Epithelial cell of proximal tubule (primary cell): ENCODE measurements at regions not wholly inside any gene's neighbourhood (a gene's known extent, or its start where the extent isn't known, plus 50 kb on each side); places are given as distances from the start of the nearest gene placed in this dataset.

Source experiments
- DNase-seq: peaks from one replicate; pipeline ENCODE4 v3.0.0-alpha.2; 2011; ENCODE audit warnings: low read depth
- H3K4me3 ChIP-seq: 2 replicates; pipeline ENCODE4 v1.5.1; 2011; ENCODE audit warnings: low read depth, mild to moderate bottlenecking, low read length
- CTCF ChIP-seq: conservative IDR thresholded peaks from 2 replicates; pipeline ENCODE4 v1.5.1; 2012; ENCODE audit warnings: low read depth, mild to moderate bottlenecking, low read length

DNA sequence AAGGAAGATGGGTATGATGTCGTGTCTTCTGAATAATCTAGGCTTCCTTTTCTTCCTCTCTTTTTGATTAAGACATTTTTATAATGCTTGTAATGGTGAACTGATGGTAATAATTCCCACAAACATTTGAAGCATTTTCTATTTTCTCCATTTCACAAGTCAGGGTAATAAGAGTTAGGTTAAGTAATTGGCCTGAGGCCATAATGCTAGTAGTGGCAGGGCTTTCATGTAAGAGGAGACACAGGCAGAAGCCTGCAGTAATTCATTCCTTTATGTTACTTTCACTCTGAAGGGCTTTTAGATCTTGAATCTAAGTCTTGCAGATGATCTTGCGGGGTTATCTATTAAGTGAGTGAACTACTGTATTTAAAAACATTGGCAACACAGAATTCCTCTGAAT is 374.9 kb downstream of the MAT2B start:
- no peak for TF ChIP-seq CTCF
- DNase-seq, result no peak
- no peak overlapping the region for H3K4me3 ChIP-seq

GRCh38 chr5:163885117-163885516 is 379.7 kb downstream of the MAT2B start:
- DNase-seq, result no peak
- no peak overlapping the region for H3K4me3 ChIP-seq
- no peak for TF ChIP-seq CTCF

DNA sequence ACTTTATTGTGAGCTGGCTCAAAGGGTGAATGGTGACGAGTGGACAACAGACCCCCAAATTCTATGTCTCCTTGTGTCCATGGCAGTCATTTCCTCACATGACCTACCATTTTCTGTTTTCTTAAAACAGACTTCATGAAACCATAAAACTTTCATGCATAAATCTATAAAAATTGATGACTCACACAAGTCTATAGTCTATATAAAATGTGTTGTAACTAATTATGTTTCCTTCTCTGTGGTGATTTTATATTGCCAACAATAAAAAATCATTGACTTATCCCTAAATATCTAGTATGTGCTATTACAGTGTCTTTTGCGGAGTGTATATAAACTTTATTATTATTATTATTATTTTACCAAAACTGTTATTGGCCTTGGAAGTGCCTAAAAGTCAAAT is 382.4 kb downstream of the MAT2B start:
- no peak for TF ChIP-seq CTCF
- no peak overlapping the region for H3K4me3 ChIP-seq
- no peak for DNase-seq

DNA sequence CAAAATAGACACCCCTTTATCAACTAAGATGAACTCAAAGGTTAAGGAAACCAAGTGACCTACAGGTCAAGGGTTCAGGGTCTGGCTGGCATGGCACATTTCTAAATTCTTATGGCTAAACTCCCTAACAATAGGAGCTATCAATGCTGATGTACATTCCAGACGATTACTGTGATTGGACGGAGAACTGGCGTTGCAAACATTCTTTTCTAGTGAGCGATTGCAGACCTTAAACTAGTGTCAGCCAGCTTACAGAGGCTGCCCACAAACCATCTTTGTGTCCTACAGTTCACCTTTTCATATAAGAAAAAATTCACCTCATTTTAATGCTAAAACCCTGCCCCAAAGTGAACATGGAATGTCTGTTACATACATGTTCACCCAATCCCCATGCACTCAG is 382.9 kb downstream of the MAT2B start:
- no peak for DNase-seq
- no peak overlapping the region for H3K4me3 ChIP-seq
- TF ChIP-seq CTCF, result no peak

DNA sequence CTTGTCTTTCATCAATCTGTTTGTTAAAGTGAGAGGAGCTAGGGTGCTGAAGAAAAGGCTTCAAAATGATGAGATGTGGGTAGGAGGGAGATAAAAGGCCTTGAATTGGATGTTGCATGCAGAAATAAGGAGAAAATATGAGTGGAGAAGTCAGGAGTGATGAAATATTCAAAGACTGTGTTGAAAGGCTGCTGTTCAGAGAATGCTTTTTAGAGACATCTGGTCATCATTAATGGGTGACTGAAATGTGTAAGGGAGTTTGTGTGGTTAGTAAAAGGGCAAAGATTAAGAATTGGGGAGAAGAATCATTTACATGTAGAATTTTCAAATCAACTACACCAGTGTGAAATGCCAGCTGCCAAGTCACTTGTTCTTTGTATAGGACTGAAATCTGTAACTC is 383.9 kb downstream of the MAT2B start:
- no peak overlapping the region for H3K4me3 ChIP-seq
- no peak for DNase-seq
- TF ChIP-seq CTCF, result no peak

DNA sequence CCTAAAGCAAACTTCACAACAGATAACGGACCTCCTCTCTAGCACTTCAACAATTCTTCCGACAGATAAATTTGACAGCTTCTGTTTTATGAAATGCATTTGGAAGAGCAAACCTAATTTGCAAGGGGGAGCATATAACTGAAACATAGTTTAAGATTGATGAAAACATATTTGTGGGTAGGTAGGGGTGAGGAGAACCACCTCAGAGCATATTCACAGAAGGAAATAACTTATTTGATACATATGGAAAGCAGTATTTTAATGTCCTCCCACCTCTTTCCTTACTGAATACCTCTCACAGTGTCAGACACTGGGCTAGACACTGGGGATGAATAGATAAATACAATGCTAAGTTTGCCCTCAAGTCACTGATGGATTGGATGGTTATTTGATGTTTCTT is 384.8 kb downstream of the MAT2B start:
- H3K4me3 ChIP-seq, result no peak overlapping the region
- no peak for TF ChIP-seq CTCF
- DNase-seq, result no peak

- no peak for TF ChIP-seq CTCF
- no peak overlapping the region for H3K4me3 ChIP-seq
- DNase-seq, result no peak
Measured at GRCh38 chr5:163893281-163893680, 387.9 kb downstream of the MAT2B start.
